ENCODE measurements at regions not wholly inside any gene's neighbourhood (a gene's known extent, or its start where the extent isn't known, plus 50 kb on each side); places are given as distances from the start of the nearest gene placed in this dataset.

DNA sequence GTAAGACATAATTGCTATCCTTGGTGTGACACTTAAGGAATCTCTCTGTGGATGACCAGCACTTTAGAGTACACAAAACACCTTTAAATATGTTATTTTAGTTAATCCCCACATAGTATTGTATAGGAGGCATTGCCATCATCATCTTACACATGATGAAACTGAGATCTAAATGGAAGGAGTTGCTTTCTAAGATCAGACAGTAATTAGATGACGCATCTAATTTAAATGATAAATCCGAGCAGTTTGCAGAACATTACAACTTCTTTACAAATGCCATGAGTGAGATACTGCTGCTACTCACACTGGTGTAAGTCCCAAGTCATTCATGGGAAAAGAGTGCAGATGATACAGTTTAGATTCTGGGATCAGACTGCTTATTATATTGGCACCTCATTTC, 431.9 kb downstream of the MFSD1 start:
- TF ChIP-seq IRF3 (IDR thresholded peaks at IDR 0.05; ENCODE audit: low read depth, low read length) (no peak), RCOR1 (IDR thresholded peaks at IDR 0.05; ENCODE audit: low read length) (no peak), GATA2 (CRISPR knock-in tag; IDR thresholded peaks at IDR 0.05) (no peak)
- TF ChIP-seq, protein P1, sequence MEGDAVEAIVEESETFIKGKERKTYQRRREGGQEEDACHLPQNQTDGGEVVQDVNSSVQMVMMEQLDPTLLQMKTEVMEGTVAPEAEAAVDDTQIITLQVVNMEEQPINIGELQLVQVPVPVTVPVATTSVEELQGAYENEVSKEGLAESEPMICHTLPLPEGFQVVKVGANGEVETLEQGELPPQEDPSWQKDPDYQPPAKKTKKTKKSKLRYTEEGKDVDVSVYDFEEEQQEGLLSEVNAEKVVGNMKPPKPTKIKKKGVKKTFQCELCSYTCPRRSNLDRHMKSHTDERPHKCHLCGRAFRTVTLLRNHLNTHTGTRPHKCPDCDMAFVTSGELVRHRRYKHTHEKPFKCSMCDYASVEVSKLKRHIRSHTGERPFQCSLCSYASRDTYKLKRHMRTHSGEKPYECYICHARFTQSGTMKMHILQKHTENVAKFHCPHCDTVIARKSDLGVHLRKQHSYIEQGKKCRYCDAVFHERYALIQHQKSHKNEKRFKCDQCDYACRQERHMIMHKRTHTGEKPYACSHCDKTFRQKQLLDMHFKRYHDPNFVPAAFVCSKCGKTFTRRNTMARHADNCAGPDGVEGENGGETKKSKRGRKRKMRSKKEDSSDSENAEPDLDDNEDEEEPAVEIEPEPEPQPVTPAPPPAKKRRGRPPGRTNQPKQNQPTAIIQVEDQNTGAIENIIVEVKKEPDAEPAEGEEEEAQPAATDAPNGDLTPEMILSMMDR (IDR thresholded peaks at IDR 0.05), result no peak
